Ascending aorta (tissue), 2 donors: ENCODE measurements at regions not wholly inside any gene's neighbourhood (a gene's known extent, or its start where the extent isn't known, plus 50 kb on each side); places are given as distances from the start of the nearest gene placed in this dataset.

Source experiments
- DNase-seq, 2 donors: peaks; one replicate each; pipeline ENCODE4 v3.0.0-alpha.2; 2019; ENCODE audit warnings: low spot score in 2 of 2
- H3K27ac ChIP-seq, 2 donors: fragments of 200-600 bp; sonication (generic); one replicate each; pipeline ENCODE4 v1.5.1; 2016 to 2017; ENCODE audit warnings: mild to moderate bottlenecking in 1 of 2
- H3K27me3 ChIP-seq: fragments of 200-600 bp; sonication (generic); one replicate; pipeline ENCODE4 v1.5.1; 2017
- H3K36me3 ChIP-seq, 2 donors: fragments of 200-600 bp; sonication (generic); one replicate each; pipeline ENCODE4 v1.5.1; 2016
- H3K4me1 ChIP-seq, 2 donors: fragments of 200-600 bp; sonication (generic); one replicate each; pipeline ENCODE4 v1.5.1; 2016 to 2017; ENCODE audit warnings: mild to moderate bottlenecking in 1 of 2
- H3K4me3 ChIP-seq, 2 donors: fragments of 200-600 bp; sonication (generic); one replicate each; pipeline ENCODE4 v1.5.1; 2016 to 2017; ENCODE audit warnings: mild to moderate bottlenecking in 1 of 2
- H3K9me3 ChIP-seq, 2 donors: fragments of 200-600 bp; sonication (generic); one replicate each; pipeline ENCODE4 v1.5.1; 2016
- intact Hi-C: fragments of 100-400 bp; cut with DNase I; formaldehyde crosslinking; loops from one replicate; pipeline ENCODE4 v1.15.1; 2023
- TF ChIP-seq, protein P1 (sequence below), 3 experiments: fragments of 200-600 bp in 2 of 3; fragments of 450-650 bp in 1 of 3; sonication (generic) in 2 of 3; IDR thresholded peaks; one replicate each; pipeline ENCODE4 v1.5.1; 2016 to 2019; ENCODE audit warnings: antibody characterized with exemption in 3 of 3, mild to moderate bottlenecking in 1 of 3, moderate library complexity in 1 of 3

GRCh38 chr4:124206779-124207605 lies 505.5 kb downstream of the ANKRD50 start:
- Histone ChIP-seq H3K27me3 (no peaks in the 10 kb centered on the region), H3K27ac (peak overlapping the region in 1 of 2 donors; percentile 14), H3K4me3 (no peak overlapping the region), H3K4me1 (peaks cover 0 to 20% of the 10 kb centered on the region in 2 donors), H3K36me3 (no peaks in the 10 kb centered on the region), H3K9me3 (no peaks in the 10 kb centered on the region)
- DNase-seq = no peak
- TF ChIP-seq, protein P1, sequence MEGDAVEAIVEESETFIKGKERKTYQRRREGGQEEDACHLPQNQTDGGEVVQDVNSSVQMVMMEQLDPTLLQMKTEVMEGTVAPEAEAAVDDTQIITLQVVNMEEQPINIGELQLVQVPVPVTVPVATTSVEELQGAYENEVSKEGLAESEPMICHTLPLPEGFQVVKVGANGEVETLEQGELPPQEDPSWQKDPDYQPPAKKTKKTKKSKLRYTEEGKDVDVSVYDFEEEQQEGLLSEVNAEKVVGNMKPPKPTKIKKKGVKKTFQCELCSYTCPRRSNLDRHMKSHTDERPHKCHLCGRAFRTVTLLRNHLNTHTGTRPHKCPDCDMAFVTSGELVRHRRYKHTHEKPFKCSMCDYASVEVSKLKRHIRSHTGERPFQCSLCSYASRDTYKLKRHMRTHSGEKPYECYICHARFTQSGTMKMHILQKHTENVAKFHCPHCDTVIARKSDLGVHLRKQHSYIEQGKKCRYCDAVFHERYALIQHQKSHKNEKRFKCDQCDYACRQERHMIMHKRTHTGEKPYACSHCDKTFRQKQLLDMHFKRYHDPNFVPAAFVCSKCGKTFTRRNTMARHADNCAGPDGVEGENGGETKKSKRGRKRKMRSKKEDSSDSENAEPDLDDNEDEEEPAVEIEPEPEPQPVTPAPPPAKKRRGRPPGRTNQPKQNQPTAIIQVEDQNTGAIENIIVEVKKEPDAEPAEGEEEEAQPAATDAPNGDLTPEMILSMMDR (IDR thresholded peaks at IDR 0.05) = no peak
- intact Hi-C loops = loop anchor here (10.0 kb wide), 1 partner anchor 382 kb away; no protein-coding TSS in a partner anchor

DNA sequence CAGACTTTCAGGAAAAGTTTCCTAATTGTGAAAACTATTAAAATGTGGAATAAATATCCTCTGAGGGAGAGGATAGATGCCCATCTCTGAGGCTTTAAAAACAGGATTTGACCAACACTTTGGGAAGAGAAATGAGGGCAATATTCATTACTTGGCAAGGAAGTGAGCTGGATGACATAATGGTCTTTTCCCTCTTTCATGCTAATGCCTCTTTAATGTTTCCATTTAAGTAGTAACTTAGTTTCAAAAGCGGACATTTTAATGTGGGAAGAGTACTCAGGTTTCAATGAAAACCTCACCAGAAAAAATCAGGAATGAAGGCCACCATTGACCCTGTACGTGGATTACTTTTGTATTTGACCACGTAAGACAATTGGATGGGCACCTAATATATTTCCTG lies 503.3 kb downstream of the ANKRD50 start:
- TF ChIP-seq, protein P1 (IDR thresholded peaks at IDR 0.05) = no peak
- H3K36me3 ChIP-seq = no peaks in the 10 kb centered on the region
- H3K4me3 ChIP-seq = no peak overlapping the region
- H3K27me3 ChIP-seq = no peaks in the 10 kb centered on the region
- peaks cover 0 to 12% of the 10 kb centered on the region in 2 donors for H3K4me1 ChIP-seq
- peak overlapping the region; percentile 12 to 28 for H3K27ac ChIP-seq
- H3K9me3 ChIP-seq = no peaks in the 10 kb centered on the region
- intact Hi-C loops = loop anchor here (10.0 kb wide), 1 partner anchor 384 kb away; no protein-coding TSS in a partner anchor
- DNase-seq = no peak

GRCh38 chr4:124209626-124210025 lies 502.9 kb downstream of the ANKRD50 start:
- no peaks in the 10 kb centered on the region for H3K27me3 ChIP-seq
- H3K9me3 ChIP-seq = no peaks in the 10 kb centered on the region
- H3K27ac ChIP-seq = peak overlapping the region in 1 of 2 donors; percentile 28
- H3K4me1 ChIP-seq = peaks cover 0 to 11% of the 10 kb centered on the region in 2 donors
- no peak overlapping the region for H3K4me3 ChIP-seq
- no peak for DNase-seq
- TF ChIP-seq, protein P1 (IDR thresholded peaks at IDR 0.05) = no peak
- H3K36me3 ChIP-seq = no peaks in the 10 kb centered on the region
- intact Hi-C loops = loop anchor here (10.0 kb wide), 1 partner anchor 385 kb away; no protein-coding TSS in a partner anchor

GRCh38 chr4:124210746-124211145 lies 501.8 kb downstream of the ANKRD50 start:
- TF ChIP-seq, protein P1 (IDR thresholded peaks at IDR 0.05) = no peak
- DNase-seq = no peak
- peaks cover 0 to 11% of the 10 kb centered on the region in 2 donors for H3K4me1 ChIP-seq
- H3K4me3 ChIP-seq = no peak overlapping the region
- no peak overlapping the region for H3K27ac ChIP-seq
- H3K9me3 ChIP-seq = no peaks in the 10 kb centered on the region
- intact Hi-C loops = no loop called here
- no peaks in the 10 kb centered on the region for H3K27me3 ChIP-seq
- H3K36me3 ChIP-seq = no peaks in the 10 kb centered on the region

GRCh38 chr4:124212815-124213630 lies 499.5 kb downstream of the ANKRD50 start:
- Histone ChIP-seq H3K27ac (peak overlapping the region; percentile 69 to 80), H3K9me3 (no peaks in the 10 kb centered on the region), H3K27me3 (no peaks in the 10 kb centered on the region), H3K4me3 (peak overlapping the region in 1 of 2 donors; percentile 5), H3K36me3 (no peaks in the 10 kb centered on the region), H3K4me1 (peaks cover 0 to 8% of the 10 kb centered on the region in 2 donors)
- TF ChIP-seq, protein P1 (IDR thresholded peaks at IDR 0.05) = no peak
- intact Hi-C loops = no loop called here
- peak in 1 of 2 donors; percentile 66 for DNase-seq
